ENCODE measurements at regions not wholly inside any gene's neighbourhood (a gene's known extent, or its start where the extent isn't known, plus 50 kb on each side); places are given as distances from the start of the nearest gene placed in this dataset.
"Not testable (repeated sequence)": the region's sequence is repeated elsewhere in the genome, so short reads cannot be mapped to it uniquely, and the experiment has no call there.

- intact Hi-C loops (cut with DNase I): no loop called here
- DNase-seq (ENCODE audit: extremely low spot score in 2 of 2): no peak
- Histone ChIP-seq H3K36me3 (no peaks in the 10 kb centered on the region), H3K4me3 (no peak overlapping the region), H3K9me3 (no peaks in the 10 kb centered on the region), H3K27me3 (no peaks in the 10 kb centered on the region), H3K4me1 (no peaks in the 10 kb centered on the region), H3K27ac (no peak overlapping the region)
- no peak for TF ChIP-seq CTCF (IDR thresholded peaks at IDR 0.05)
- no peak for TF ChIP-seq POLR2A (IDR thresholded peaks at IDR 0.05)
- no peak for TF ChIP-seq POLR2AphosphoS5 (IDR thresholded peaks at IDR 0.05; ENCODE audit: insufficient read depth in 1 of 2, low read depth in 1 of 2)
Measured at GRCh38 chr4:107452717-107453630, 267.1 kb downstream of the PAPSS1 start.

DNA sequence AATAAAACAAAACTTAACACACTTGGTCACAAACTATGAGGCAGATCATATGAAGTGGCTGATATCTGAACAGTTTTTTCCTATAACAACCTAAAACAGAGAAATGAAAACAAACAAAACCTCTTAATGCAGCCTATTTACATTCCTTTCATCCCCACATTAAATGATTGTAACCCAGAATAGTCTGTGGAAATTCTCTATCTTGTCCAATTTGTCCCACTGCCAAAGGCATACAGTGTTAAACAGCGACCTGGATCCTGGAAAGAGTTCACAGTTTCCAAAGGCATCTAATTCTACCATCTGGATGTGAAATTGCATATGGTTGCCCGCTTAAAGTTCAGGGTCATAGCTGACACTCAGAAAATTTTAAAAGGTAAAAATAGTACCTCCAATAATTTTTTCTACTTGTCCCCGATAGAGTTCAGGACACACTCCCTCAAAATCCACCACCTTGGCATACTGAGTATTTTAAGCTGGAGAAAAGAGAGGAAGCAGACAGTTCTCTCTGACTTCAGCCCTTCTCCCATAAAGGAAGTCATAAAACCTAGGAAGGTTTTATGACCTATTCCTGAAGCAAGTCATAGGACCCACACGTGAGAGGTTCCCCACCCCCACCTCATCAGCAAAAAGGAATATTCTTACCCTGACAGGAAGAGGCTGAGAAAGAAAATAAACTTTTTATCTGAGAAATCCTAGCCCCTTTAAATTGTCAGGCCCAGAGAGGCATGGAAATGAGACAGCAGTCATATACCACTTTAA is 270.2 kb downstream of the PAPSS1 start:
- H3K4me3 ChIP-seq: no peak overlapping the region
- intact Hi-C loops (cut with DNase I): no loop called here
- no peaks in the 10 kb centered on the region for H3K36me3 ChIP-seq
- H3K9me3 ChIP-seq: no peaks in the 10 kb centered on the region
- no peak overlapping the region for H3K27ac ChIP-seq
- TF ChIP-seq POLR2AphosphoS5 (IDR thresholded peaks at IDR 0.05; ENCODE audit: insufficient read depth in 1 of 2, low read depth in 1 of 2) (no peak), POLR2A (IDR thresholded peaks at IDR 0.05) (no peak), CTCF (IDR thresholded peaks at IDR 0.05) (no peak)
- H3K4me1 ChIP-seq: no peaks in the 10 kb centered on the region
- no peaks in the 10 kb centered on the region for H3K27me3 ChIP-seq
- DNase-seq (ENCODE audit: extremely low spot score in 2 of 2): no peak

- intact Hi-C loops (cut with DNase I): no loop called here
- H3K27ac ChIP-seq: no peak overlapping the region
- DNase-seq (ENCODE audit: extremely low spot score in 2 of 2): no peak
- H3K9me3 ChIP-seq: no peaks in the 10 kb centered on the region
- TF ChIP-seq POLR2A (IDR thresholded peaks at IDR 0.05) (no peak), CTCF (IDR thresholded peaks at IDR 0.05) (no peak), POLR2AphosphoS5 (IDR thresholded peaks at IDR 0.05; ENCODE audit: insufficient read depth in 1 of 2, low read depth in 1 of 2) (no peak)
- no peaks in the 10 kb centered on the region for H3K4me1 ChIP-seq
- no peak overlapping the region for H3K4me3 ChIP-seq
- no peaks in the 10 kb centered on the region for H3K27me3 ChIP-seq
- H3K36me3 ChIP-seq: no peaks in the 10 kb centered on the region
Measured at GRCh38 chr4:107442538-107443111, 277.4 kb downstream of the PAPSS1 start.

DNA sequence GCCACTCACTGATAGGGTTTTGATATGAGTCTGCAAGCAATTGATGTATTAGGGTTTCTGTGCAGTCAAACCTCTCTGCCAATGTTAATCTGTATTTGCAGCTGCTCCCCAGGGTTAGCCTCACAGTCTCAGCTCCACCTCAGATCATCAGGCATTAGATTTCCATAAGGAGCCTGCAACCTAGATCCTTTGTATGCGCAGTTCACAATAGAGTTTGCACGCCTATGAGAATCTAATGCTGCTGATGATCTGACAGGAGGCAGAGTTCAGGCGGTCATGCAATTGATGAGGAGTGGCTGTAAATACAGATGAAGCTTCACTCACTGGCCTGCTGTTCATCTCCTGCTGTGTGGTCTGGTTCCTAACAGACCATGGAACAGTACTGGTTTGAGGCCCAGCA is 280.6 kb downstream of the PAPSS1 start:
- H3K9me3 ChIP-seq: no peaks in the 10 kb centered on the region
- H3K27me3 ChIP-seq: no peaks in the 10 kb centered on the region
- no peaks in the 10 kb centered on the region for H3K4me1 ChIP-seq
- DNase-seq (ENCODE audit: extremely low spot score in 2 of 2): no peak
- no peak overlapping the region for H3K4me3 ChIP-seq
- intact Hi-C loops (cut with DNase I): no loop called here
- TF ChIP-seq POLR2AphosphoS5 (IDR thresholded peaks at IDR 0.05; ENCODE audit: insufficient read depth in 1 of 2, low read depth in 1 of 2) (no peak), POLR2A (IDR thresholded peaks at IDR 0.05) (no peak), CTCF (IDR thresholded peaks at IDR 0.05) (no peak)
- H3K36me3 ChIP-seq: no peaks in the 10 kb centered on the region
- H3K27ac ChIP-seq: no peak overlapping the region

DNA sequence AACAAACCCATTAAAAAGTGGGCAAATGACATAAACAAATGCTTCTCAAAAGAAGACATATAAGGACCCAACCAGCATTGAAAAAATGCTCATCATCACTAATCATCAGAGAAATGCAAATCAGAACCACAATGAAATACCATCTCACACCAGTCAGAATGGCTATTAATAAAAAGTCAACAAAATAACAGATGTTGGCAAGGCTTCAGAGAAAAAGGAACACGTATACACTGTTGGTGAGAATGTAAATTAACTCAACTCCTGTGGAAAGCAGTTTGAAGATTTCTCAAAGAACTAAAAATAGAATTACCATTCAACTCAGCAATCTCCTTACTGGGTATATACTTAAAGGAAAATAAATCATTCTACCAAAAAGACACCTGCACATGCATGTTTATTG is 283.6 kb downstream of the PAPSS1 start:
- H3K36me3 ChIP-seq; DNase-seq (ENCODE audit: extremely low spot score in 2 of 2); H3K9me3 ChIP-seq; H3K27me3 ChIP-seq; H3K4me3 ChIP-seq; intact Hi-C loops (cut with DNase I); H3K4me1 ChIP-seq; H3K27ac ChIP-seq: not testable (repeated sequence)
